ENCODE measurements at regions not wholly inside any gene's neighbourhood (a gene's known extent, or its start where the extent isn't known, plus 50 kb on each side); places are given as distances from the start of the nearest gene placed in this dataset.
"Not testable (repeated sequence)": the region's sequence is repeated elsewhere in the genome, so short reads cannot be mapped to it uniquely, and the experiment has no call there.

DNA sequence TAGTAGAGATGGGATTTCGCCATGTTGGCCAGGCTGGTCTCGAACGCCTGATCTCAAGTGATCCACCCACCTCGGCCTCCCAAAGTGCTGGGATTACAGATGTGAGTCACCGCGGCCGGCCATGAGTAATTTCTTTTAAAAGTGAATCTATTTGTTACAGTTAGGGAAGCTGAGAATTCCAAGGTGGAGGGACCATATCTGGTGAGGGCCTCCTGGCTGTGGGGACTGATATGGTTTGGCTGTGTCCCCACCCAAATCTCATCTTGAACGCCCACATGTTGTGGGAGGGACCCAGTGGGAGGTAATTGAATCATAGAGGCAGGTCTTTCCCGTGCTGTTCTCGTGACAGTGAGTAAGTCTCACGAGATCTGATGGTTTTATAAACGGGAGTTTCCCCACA is 148.8 kb upstream of the FOXK1 start:
- not testable (repeated sequence) for H3K36me3 ChIP-seq (ENCODE audit: insufficient read depth, low read length); H3K79me2 ChIP-seq (ENCODE audit: low read length); H3K9me3 ChIP-seq (ENCODE audit: low read length); DNase-seq; H3K27ac ChIP-seq (ENCODE audit: low read length); H3K4me2 ChIP-seq (ENCODE audit: low read depth, low read length, poor library complexity, severe bottlenecking); H3K4me1 ChIP-seq (ENCODE audit: low read length); H3K9me2 ChIP-seq (replicated peaks; ENCODE audit: insufficient read depth, low read length); H2AFZ ChIP-seq (ENCODE audit: low read length); H3K27me3 ChIP-seq (ENCODE audit: low read length); H3K9ac ChIP-seq (ENCODE audit: low read length); H3K4me3 ChIP-seq (ENCODE audit: low read length); H4K20me1 ChIP-seq (ENCODE audit: insufficient read depth, low read depth, low read length)

DNA sequence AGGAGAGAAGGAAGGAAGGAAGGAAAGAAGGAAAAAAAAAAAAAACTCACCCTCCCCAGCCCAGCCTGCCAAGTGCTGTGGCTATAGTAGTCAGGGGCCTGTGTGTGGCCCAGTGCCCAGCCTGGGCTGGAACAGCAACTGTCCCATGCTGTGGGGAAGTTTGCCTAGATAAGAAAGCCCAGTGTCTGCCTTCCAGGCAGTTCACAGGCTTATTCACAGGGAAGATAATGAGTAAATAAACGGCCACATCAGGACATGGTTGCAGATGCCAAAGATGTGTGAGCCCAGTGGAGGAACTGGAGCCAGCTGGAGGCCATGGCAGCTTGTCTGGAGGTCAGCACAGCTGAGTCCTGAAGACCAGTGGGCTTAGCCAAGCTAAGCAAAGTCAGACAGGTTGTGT is 132.4 kb upstream of the FOXK1 start:
- Histone ChIP-seq H3K4me1 (ENCODE audit: low read length) (no peaks in the 10 kb centered on the region), H3K36me3 (ENCODE audit: insufficient read depth, low read length) (no peaks in the 10 kb centered on the region), H3K4me2 (ENCODE audit: low read depth, low read length, poor library complexity, severe bottlenecking) (no peak overlapping the region), H3K79me2 (ENCODE audit: low read length) (no peaks in the 10 kb centered on the region), H3K27ac (ENCODE audit: low read length) (no peak overlapping the region), H3K4me3 (ENCODE audit: low read length) (no peak overlapping the region), H3K27me3 (ENCODE audit: low read length) (no peaks in the 10 kb centered on the region), H3K9me2 (replicated peaks; ENCODE audit: insufficient read depth, low read length) (no peaks in the 10 kb centered on the region), H2AFZ (ENCODE audit: low read length) (no peak overlapping the region), H4K20me1 (ENCODE audit: insufficient read depth, low read depth, low read length) (no peaks in the 10 kb centered on the region), H3K9me3 (ENCODE audit: low read length) (peaks cover 10% of the 10 kb centered on the region), H3K9ac (ENCODE audit: low read length) (no peak overlapping the region)
- DNase-seq = no peak

GRCh38 chr7:4550117-4550516 is 132.0 kb upstream of the FOXK1 start:
- Histone ChIP-seq H3K27ac (ENCODE audit: low read length) (no peak overlapping the region), H3K79me2 (ENCODE audit: low read length) (no peaks in the 10 kb centered on the region), H4K20me1 (ENCODE audit: insufficient read depth, low read depth, low read length) (no peaks in the 10 kb centered on the region), H3K27me3 (ENCODE audit: low read length) (no peaks in the 10 kb centered on the region), H3K9me3 (ENCODE audit: low read length) (peaks cover 10% of the 10 kb centered on the region), H3K4me1 (ENCODE audit: low read length) (no peaks in the 10 kb centered on the region), H2AFZ (ENCODE audit: low read length) (no peak overlapping the region), H3K9ac (ENCODE audit: low read length) (no peak overlapping the region), H3K9me2 (replicated peaks; ENCODE audit: insufficient read depth, low read length) (no peaks in the 10 kb centered on the region), H3K36me3 (ENCODE audit: insufficient read depth, low read length) (no peaks in the 10 kb centered on the region), H3K4me3 (ENCODE audit: low read length) (no peak overlapping the region), H3K4me2 (ENCODE audit: low read depth, low read length, poor library complexity, severe bottlenecking) (no peak overlapping the region)
- no peak for DNase-seq

- Histone ChIP-seq H3K9me3 (ENCODE audit: low read length) (peaks cover 10% of the 10 kb centered on the region), H3K9ac (ENCODE audit: low read length) (no peak overlapping the region), H3K79me2 (ENCODE audit: low read length) (no peaks in the 10 kb centered on the region), H3K4me1 (ENCODE audit: low read length) (no peaks in the 10 kb centered on the region), H3K9me2 (replicated peaks; ENCODE audit: insufficient read depth, low read length) (no peaks in the 10 kb centered on the region), H3K27ac (ENCODE audit: low read length) (no peak overlapping the region), H3K4me3 (ENCODE audit: low read length) (no peak overlapping the region), H3K36me3 (ENCODE audit: insufficient read depth, low read length) (no peaks in the 10 kb centered on the region), H4K20me1 (ENCODE audit: insufficient read depth, low read depth, low read length) (no peaks in the 10 kb centered on the region), H3K4me2 (ENCODE audit: low read depth, low read length, poor library complexity, severe bottlenecking) (no peak overlapping the region), H3K27me3 (ENCODE audit: low read length) (no peaks in the 10 kb centered on the region), H2AFZ (ENCODE audit: low read length) (no peak overlapping the region)
- DNase-seq = no peak
These were observed 129.1 kb upstream of the FOXK1 start for GRCh38 chr7:4552985-4553384.

GRCh38 chr7:4556868-4557793 is 125.0 kb upstream of the FOXK1 start:
- Histone ChIP-seq H3K4me2 (ENCODE audit: low read depth, low read length, poor library complexity, severe bottlenecking) (no peak overlapping the region), H3K4me1 (ENCODE audit: low read length) (no peaks in the 10 kb centered on the region), H4K20me1 (ENCODE audit: insufficient read depth, low read depth, low read length) (no peaks in the 10 kb centered on the region), H3K27ac (ENCODE audit: low read length) (no peak overlapping the region), H3K79me2 (ENCODE audit: low read length) (no peaks in the 10 kb centered on the region), H3K9ac (ENCODE audit: low read length) (no peak overlapping the region), H3K9me3 (ENCODE audit: low read length) (peaks cover 10% of the 10 kb centered on the region), H3K27me3 (ENCODE audit: low read length) (no peaks in the 10 kb centered on the region), H2AFZ (ENCODE audit: low read length) (no peak overlapping the region), H3K4me3 (ENCODE audit: low read length) (no peak overlapping the region), H3K9me2 (replicated peaks; ENCODE audit: insufficient read depth, low read length) (no peaks in the 10 kb centered on the region), H3K36me3 (ENCODE audit: insufficient read depth, low read length) (no peaks in the 10 kb centered on the region)
- DNase-seq = no peak

DNA sequence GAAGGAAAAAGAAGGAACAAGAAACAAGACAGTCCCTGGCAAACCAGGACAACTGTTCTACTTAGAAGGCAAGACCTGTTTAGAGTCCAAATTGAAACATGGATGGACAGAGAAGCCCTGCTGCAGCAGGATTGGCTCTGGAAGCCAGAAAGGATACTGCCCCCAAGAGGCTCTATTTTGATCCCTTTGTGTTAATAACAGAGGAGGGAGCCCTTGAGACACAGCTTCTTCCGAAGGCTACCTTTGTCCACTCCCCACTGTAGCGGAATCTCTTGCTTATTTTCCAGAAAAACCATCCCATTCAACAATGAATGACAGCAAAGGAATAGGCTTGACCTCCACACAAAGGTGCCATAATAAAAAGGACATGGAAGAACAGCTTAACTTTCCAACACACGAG is 120.3 kb upstream of the FOXK1 start:
- Histone ChIP-seq H3K79me2 (ENCODE audit: low read length) (no peaks in the 10 kb centered on the region), H3K4me2 (ENCODE audit: low read depth, low read length, poor library complexity, severe bottlenecking) (no peak overlapping the region)

GRCh38 chr7:4566714-4567113 is 115.4 kb upstream of the FOXK1 start:
- Histone ChIP-seq H3K27ac (ENCODE audit: low read length) (no peak overlapping the region), H2AFZ (ENCODE audit: low read length) (no peak overlapping the region), H3K27me3 (ENCODE audit: low read length) (no peaks in the 10 kb centered on the region), H3K36me3 (ENCODE audit: insufficient read depth, low read length) (no peaks in the 10 kb centered on the region), H3K9me3 (ENCODE audit: low read length) (no peaks in the 10 kb centered on the region), H3K4me1 (ENCODE audit: low read length) (no peaks in the 10 kb centered on the region), H3K79me2 (ENCODE audit: low read length) (no peaks in the 10 kb centered on the region), H3K9ac (ENCODE audit: low read length) (no peak overlapping the region), H3K4me2 (ENCODE audit: low read depth, low read length, poor library complexity, severe bottlenecking) (no peak overlapping the region), H3K9me2 (replicated peaks; ENCODE audit: insufficient read depth, low read length) (no peaks in the 10 kb centered on the region), H4K20me1 (ENCODE audit: insufficient read depth, low read depth, low read length) (no peaks in the 10 kb centered on the region), H3K4me3 (ENCODE audit: low read length) (no peak overlapping the region)
- no peak for DNase-seq

More for the DNA sequence above, 120.3 kb upstream of the FOXK1 start:
- Histone ChIP-seq H3K9me3 (ENCODE audit: low read length) (no peaks in the 10 kb centered on the region), H3K27ac (ENCODE audit: low read length) (no peak overlapping the region), H3K9ac (ENCODE audit: low read length) (no peak overlapping the region), H2AFZ (ENCODE audit: low read length) (no peak overlapping the region), H3K9me2 (replicated peaks; ENCODE audit: insufficient read depth, low read length) (no peaks in the 10 kb centered on the region), H3K4me1 (ENCODE audit: low read length) (no peaks in the 10 kb centered on the region), H3K36me3 (ENCODE audit: insufficient read depth, low read length) (no peaks in the 10 kb centered on the region), H4K20me1 (ENCODE audit: insufficient read depth, low read depth, low read length) (no peaks in the 10 kb centered on the region), H3K4me3 (ENCODE audit: low read length) (no peak overlapping the region), H3K27me3 (ENCODE audit: low read length) (no peaks in the 10 kb centered on the region)
- no peak for DNase-seq

DNA sequence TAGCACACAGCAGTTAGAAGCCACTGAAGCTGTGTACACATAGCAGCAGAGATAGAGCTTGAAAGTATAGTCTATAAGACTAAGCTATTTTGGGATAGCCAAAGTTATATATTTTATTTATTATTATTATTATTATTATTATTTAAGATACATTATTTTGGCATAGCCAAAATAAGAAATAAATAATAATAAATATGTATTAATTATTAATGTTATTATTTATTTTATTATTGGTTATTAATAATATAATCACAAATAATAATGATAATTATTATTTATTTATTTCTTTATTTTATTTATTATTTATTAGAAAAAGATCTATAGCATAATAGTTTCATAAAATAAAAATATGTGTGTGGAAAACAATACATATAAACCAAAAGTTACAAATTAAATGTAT is 107.2 kb upstream of the FOXK1 start:
- H3K79me2 ChIP-seq (ENCODE audit: low read length) = no peaks in the 10 kb centered on the region

More for the DNA sequence above, 107.2 kb upstream of the FOXK1 start:
- no peak overlapping the region for H3K9ac ChIP-seq (ENCODE audit: low read length)
- no peak overlapping the region for H3K4me2 ChIP-seq (ENCODE audit: low read depth, low read length, poor library complexity, severe bottlenecking)
- no peaks in the 10 kb centered on the region for H3K9me2 ChIP-seq (replicated peaks; ENCODE audit: insufficient read depth, low read length)
- no peak overlapping the region for H3K27ac ChIP-seq (ENCODE audit: low read length)
- H3K9me3 ChIP-seq (ENCODE audit: low read length) = no peaks in the 10 kb centered on the region
- DNase-seq = no peak
- no peaks in the 10 kb centered on the region for H3K36me3 ChIP-seq (ENCODE audit: insufficient read depth, low read length)
- H3K27me3 ChIP-seq (ENCODE audit: low read length) = no peaks in the 10 kb centered on the region
- no peak overlapping the region for H3K4me3 ChIP-seq (ENCODE audit: low read length)
- no peaks in the 10 kb centered on the region for H3K4me1 ChIP-seq (ENCODE audit: low read length)
- H2AFZ ChIP-seq (ENCODE audit: low read length) = no peak overlapping the region
- no peaks in the 10 kb centered on the region for H4K20me1 ChIP-seq (ENCODE audit: insufficient read depth, low read depth, low read length)

All from Karpas-422 (cell line).